GM08714 (cell line): ENCODE measurements at regions not wholly inside any gene's neighbourhood (a gene's known extent, or its start where the extent isn't known, plus 50 kb on each side); places are given as distances from the start of the nearest gene placed in this dataset.

Source experiments
- H3K4me3 ChIP-seq: fragments of 200-500 bp; sonication (Bioruptor generic); 2 replicates; pipeline ENCODE4 v1.5.1; 2014; ENCODE audit warnings: mild to moderate bottlenecking, low read length, inconsistent platforms
- ZNF274 ChIP-seq: IDR thresholded peaks from 2 replicates; pipeline ENCODE4 v1.6.1; 2012; ENCODE audit warnings: mild to moderate bottlenecking, low read depth, low read length

DNA sequence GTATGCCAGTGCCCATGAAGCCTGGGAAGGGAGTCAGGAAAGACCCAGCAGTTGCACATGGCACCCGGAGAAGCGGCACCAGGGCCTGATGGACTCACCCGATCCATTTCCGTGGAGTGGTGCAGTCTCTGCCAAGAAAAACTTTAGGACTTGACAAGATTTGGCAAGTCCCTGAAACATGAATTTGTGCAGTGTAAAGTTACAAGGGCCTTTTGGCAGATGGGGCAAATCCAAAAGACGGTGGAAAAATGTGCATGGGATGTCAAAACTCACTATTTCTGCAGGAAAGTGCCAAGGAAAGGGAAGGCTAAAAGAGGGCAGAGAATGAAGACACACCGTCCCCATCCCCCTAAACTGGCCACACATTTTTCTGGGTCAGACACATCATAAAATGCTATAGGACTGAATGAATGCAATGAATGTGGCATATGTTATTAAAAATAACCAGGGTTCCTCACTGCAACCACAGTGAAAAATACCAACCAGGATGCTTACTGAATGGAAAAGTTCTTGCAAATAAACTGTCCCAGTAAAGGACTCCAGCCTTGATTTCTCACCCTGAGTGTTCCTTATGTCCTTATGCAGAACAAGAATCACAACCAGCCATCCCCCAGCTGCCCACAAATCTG lies 173.5 kb upstream of the SIX2 start:
- TF ChIP-seq ZNF274 = no peak
- no peak overlapping the region for H3K4me3 ChIP-seq

DNA sequence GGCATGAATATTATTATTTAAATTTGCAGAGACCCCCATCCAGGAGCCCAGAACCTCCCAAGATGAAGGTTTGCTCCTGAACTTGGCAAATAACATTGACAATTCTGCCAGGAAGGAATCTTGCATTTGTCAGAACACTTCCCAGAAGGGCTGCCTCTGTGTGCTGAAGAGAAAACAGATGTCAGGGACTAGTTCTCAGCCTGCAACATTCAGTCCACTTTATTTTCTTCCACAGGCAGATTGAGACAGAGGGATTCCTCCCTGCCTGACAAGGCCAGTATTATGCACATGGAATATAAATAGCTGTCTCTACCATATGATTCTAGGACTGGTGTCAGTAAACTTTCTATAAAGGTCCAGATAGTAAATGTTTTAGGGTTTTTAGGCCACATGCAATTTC lies 171.5 kb upstream of the SIX2 start:
- no peak for TF ChIP-seq ZNF274
- H3K4me3 ChIP-seq = no peak overlapping the region

DNA sequence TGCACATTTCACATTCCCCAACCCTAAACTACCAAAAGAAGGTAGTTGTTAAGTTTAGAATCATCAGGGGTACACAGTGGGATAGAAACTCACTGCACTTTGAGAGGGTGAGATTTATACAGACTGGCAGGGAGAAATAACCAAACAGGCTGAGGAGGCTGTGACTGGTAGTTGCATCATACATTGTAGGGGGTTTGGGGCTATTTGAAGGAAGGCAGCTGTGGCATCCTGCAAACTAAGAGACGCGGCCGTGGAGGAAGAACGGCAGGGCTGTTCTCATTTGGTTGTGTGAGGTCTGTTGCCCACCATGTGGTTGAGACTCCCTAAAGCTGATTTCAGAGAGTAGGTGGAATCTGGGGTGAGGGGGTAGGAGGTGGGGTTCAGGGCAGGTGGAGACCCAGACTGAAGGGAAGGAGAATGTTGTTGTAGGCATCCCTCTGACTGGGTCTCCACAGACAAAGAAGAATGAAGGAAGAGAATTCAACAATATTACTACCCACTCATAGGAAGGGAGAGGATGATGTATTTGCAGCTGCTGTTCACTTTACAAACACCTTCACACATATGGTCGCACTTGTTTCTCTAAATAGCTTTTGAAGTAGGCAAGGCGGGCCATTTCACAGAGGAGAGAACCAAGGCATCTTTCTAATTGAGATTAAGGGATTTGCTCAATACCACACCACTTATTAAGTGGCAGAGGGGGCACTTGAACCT lies 170.9 kb upstream of the SIX2 start:
- TF ChIP-seq ZNF274 = no peak
- H3K4me3 ChIP-seq = no peak overlapping the region

DNA sequence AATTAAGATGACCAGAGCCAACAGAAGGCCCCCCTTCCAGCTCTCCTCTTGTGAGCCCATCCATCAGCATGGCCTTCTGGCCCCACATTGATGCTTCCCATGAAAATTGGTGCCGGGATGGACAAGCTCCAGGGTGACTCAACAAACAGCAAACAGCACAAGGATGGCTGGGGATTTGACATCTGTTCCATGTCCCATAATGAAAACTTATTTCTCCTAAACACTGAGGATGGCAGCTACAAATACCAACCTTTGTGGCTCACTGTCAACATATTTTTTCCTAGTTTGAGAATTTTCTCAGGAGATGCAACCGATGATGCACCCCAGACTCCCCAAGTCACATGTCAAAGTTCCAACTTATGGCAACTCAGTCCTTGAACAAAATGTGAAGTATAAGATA lies 169.6 kb upstream of the SIX2 start:
- no peak for TF ChIP-seq ZNF274

DNA sequence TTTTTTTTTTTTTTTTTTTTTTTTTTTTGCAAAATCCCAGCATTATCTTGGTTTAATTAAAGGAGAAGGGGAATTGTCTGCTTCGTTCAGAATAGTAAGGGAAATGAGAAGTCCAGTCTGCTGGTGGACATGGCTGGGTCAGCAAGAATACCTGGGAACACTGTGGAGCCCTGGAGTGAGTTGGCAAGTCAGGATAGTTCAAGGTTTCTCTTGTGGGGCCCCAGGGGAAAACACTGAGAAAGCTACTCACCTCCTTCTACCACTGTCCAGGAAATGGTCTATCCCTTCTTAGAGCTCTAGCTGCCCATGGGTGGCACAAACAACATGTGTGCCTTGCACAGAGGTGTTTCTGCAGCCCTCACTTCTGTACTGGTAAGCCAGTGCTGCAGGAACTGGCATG lies 169.1 kb upstream of the SIX2 start:
- no peak overlapping the region for H3K4me3 ChIP-seq
- no peak for TF ChIP-seq ZNF274

More for the DNA sequence above, 169.6 kb upstream of the SIX2 start:
- H3K4me3 ChIP-seq = no peak overlapping the region

DNA sequence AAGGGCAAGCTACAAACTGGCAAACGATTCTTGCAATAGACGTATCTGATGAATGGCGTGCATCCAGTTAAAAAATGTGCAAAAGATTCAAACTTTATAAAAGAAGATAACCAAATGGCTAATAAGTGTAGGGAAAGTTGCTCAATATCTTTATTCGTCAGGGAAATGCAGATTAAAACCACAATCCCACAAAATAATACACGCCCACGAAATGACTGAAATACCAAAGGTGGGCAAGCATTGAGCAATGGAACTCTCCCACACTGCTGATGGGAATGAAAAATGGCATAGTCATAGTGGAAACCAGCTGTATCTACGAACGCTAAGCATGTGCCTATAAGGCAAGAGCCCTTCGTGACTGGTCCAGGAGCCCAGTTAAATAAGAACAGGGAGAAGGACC lies 168.6 kb upstream of the SIX2 start:
- TF ChIP-seq ZNF274 = no peak
- H3K4me3 ChIP-seq = no peak overlapping the region

DNA sequence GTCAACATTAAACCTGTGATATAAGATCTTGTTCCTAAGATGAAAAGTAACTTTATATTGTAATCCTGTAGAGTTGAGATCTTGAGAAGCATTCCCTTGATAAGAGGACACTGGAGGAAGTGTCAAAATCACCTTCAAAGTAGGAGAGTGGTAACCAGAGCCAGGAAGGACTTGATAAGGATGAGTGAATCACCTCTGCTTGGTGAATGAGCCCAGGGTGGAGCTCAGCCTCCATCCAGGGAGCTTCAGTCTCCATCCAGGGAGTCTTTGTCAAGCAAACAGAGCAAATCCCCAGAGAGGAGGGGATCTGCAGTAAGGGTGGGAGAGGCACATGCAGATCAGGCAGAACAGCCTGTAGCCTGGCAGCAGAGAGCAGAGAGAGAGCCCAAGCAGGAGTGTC lies 167.1 kb upstream of the SIX2 start:
- H3K4me3 ChIP-seq = no peak overlapping the region
- no peak for TF ChIP-seq ZNF274

DNA sequence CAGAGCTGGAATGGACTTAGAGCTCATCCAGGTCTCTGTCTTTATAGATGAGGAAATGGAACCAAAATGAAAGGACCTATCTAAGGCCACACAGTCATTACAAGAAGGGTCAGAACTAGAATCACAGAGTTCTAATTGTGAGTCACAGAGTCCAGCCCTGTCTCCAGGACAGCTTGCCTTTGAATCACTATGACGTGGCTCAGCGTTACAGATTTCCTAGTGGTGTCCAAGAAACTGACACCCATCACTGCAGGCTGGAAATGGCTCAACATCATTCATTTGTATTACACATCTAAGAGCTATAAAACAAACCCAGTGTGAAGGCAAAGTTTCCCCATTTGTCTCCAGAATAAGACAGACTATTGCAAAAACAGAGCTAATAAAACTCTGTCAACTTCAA lies 164.3 kb upstream of the SIX2 start:
- no peak for TF ChIP-seq ZNF274
- H3K4me3 ChIP-seq = no peak overlapping the region

DNA sequence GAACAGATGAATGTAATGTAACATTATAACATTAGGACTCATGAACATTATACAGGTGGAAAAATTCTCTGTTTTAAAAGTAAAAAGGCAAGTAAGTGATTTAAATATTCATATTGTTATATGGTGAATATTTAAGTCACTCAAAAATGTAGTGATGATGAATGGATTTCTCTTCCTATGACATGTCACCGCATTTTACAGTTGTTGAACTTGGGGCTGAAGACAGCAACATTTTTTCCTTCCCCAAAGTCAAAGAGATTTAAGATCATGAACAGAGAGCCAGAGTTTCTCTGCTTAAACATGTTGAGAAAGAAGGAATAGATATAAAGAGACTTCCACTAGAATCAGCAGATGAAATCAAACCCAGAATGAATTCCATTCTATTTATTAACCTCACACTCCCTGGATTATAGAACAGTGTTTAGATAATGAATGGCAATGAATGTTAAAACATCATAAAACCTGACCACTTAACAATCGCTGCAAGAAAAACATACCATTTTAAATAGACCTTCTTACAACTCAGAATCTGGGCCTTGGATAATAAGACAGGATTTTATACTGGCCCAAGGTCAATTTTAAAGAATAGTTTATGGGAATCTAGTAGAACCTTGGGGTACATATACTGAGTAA lies 163.6 kb upstream of the SIX2 start:
- TF ChIP-seq ZNF274 = no peak
- H3K4me3 ChIP-seq = no peak overlapping the region

DNA sequence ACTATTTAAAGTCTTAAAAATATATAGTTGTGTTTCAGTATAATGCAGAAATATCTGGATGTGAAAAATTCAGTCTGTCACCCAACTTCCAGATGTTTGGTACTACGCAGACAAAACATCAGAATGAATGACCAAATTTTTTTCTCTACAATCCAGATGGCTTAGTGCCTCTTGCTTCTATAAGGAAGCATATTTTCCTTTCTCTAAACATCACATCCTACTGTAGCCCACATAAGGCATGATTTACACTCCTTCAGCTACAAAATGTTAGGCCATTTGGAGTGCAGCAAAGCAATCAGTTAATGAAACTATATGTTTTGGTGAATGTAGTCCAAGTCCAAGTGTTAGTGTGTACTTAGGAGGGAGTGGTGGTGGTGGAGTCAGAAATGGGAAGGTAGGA lies 162.9 kb upstream of the SIX2 start:
- TF ChIP-seq ZNF274 = no peak
- no peak overlapping the region for H3K4me3 ChIP-seq

DNA sequence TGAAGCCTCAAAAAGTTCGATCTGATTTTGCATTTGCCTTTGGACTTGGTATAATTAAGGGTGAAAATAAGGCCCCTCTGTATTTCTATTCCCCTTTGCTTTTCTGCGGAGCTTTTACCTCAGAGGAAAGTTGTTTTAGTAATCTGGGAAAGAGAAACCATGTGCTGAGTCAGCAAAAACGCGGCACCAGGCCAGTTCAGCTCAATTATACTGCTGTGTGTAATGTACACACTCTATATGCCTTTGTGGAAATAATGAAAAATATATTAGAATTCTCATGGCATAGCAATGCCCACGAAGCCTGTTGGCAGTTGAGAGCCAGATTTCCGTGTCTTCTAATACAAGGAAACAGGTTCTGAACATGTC lies 161.9 kb upstream of the SIX2 start:
- no peak overlapping the region for H3K4me3 ChIP-seq
- no peak for TF ChIP-seq ZNF274

DNA sequence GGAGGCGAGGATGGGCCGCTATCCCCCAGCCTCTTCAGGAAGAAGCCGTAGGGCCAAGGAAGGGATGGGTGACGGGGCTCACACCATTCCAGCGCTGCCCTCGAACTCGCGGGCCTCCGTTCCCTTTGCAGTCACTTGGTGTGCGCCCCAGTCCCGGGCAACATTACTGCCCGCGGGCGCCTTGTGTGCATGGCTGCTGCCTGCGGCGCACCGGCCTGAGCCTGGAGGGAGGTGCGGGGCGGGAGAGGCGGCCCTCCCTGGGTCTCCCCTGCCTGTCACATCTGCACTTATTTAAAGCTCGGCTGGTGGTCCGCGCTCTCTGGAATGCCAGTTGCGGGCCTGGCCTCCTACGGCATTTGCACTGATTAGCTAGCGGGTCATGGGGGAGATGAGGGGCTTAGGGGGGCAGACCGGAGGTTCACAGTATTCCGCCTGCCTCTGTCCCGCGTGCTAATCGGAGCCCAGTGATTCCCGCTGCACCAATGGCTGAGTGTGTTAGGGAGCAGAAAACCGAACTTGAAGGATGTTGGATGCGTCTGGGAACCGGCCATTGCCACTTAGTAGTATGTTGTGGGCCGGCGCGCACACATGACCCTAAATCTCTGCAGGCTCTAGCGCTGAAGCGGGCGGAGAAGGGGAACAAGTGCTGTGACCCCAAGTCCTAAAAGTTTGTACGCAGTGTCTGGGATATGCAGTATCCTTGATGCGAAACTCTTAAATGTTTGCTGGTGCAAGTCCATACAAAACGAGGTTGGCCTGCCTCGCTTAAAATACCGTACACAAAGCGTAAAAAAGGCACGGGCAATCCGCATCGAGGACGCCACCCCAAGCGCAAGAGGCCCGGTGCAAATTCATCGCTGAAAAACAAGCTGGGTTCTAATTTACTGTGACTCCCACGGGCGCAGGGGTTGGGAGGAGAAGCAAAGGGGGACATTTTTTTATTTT lies 161.2 kb upstream of the SIX2 start:
- TF ChIP-seq ZNF274 = no peak
- H3K4me3 ChIP-seq = no peak overlapping the region

DNA sequence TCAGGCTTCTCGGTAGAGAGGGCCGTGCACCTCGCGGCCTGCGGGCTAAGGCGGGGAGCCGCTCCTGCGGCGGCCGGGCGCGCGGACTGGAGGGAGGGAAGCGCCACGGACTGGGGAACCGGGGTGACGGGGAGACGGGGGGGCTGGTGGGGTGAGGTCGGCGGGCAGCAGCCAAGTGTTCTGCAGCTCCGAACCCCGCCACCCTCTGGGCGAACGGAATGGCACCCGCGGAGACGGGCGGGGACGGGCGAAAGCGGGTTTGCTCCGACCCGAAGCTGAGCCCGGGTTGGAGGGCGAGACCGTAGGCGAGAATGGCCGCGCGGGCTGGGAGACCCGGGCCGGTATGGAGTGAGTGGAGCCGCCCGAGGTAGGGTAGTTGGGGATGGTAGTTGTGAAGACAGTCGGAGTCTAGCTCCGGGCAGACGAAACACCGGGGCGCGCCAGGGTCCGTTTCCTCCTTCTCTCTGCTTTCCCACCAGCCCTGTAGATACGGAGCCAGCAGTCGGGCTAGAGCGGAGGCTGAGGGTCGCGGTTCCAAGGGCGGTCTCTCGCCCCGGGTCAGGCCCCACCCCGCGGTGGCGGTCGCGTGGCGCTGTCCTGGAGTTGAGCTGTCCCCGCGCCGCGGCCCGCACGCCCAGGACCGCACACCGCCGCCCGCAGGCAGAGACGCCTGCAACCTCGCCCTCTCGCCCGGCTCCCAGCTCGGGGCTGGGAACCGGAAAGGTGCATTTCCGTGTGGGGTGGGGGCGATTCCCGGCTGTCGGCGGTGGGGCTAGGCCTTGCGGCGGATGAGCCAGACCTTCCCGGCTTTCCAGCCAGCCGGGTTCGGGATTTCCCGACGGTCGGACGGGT lies 160.3 kb upstream of the SIX2 start:
- TF ChIP-seq ZNF274 = no peak
- peak overlapping the region; percentile 1; the same call in 1 of the 2 replicates for H3K4me3 ChIP-seq
